ENCODE measurements at regions not wholly inside any gene's neighbourhood (a gene's known extent, or its start where the extent isn't known, plus 50 kb on each side); places are given as distances from the start of the nearest gene placed in this dataset.

DNA sequence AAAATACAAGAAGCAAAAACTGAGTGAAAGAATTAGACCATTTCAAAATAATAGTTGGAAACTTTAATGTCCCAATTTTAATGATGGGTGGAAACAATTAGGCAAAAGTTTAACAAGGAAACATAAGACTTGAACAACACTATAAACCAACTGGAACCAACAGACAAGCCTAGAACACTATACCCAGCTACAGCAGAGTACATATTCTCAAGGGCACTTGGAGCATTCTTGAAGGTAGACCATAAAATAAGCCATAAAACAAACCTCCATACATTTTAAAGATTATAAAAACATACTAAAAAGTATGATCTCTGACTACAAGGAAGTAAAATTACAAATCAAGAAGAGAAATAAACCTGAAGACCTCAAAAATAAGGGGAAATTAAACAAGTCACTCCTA lies 616.7 kb downstream of the SUCLG1 start:
- ATAC-seq (ENCODE audit: insufficient read depth, low FRiP score) = no peak
- no peaks in the 10 kb centered on the region for H3K9me3 ChIP-seq (ENCODE audit: control insufficient read depth in 4 of 4, insufficient read depth in 3 of 4, low read length in 3 of 4)
- H3K4me3 ChIP-seq = no peak overlapping the region
- no peak overlapping the region for H3K27ac ChIP-seq (ENCODE audit: low read depth in 1 of 2, low read length in 1 of 2)
- no peak for DNase-seq
- no peak overlapping the region for H3K9ac ChIP-seq (ENCODE audit: insufficient read depth in 1 of 2, low read length in 2 of 2)
- no peaks in the 10 kb centered on the region for H3K4me1 ChIP-seq (ENCODE audit: control insufficient read depth in 5 of 5, insufficient read depth in 5 of 5, low read length in 5 of 5)
- no peaks in the 10 kb centered on the region for H3K27me3 ChIP-seq (ENCODE audit: control insufficient read depth in 3 of 3, insufficient read depth in 3 of 3, low read length in 2 of 3)
- TF ChIP-seq CTCF (IDR thresholded peaks at IDR 0.05; ENCODE audit: control extremely low read depth, extremely low read depth) = no peak
- no peaks in the 10 kb centered on the region for H3K36me3 ChIP-seq (ENCODE audit: control insufficient read depth in 4 of 4, insufficient read depth in 4 of 4, low read length in 4 of 4)

- no peak for TF ChIP-seq CTCF (IDR thresholded peaks at IDR 0.05; ENCODE audit: control extremely low read depth, extremely low read depth)
- WGBS, 2 donors = 72 to 75% methylated on average over 3 of the region's 3 CpGs
- no peaks in the 10 kb centered on the region for H3K9me3 ChIP-seq (ENCODE audit: control insufficient read depth in 4 of 4, insufficient read depth in 3 of 4, low read length in 3 of 4)
Measured at GRCh38 chr2:83837823-83838222, 621.3 kb downstream of the SUCLG1 start.

DNA sequence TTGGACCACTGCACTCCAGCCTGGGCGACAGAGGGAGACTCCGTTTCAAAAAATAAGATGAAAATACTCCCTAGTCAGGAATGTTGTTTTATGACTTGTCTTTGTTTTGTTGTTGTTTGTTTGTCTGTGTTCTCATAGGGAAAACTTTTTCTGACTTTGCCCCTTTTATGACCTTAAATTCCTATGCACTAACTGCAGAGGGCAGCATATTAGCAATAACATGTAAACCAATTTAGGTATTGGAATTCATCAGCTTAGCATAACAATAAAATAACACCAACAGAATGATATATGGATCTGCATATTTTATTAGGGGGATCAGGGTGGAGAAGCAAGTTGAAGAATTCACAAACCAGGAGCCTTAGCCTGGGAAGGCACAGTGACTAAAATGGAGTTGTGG lies 631.5 kb downstream of the SUCLG1 start:
- Histone ChIP-seq H3K36me3 (ENCODE audit: control insufficient read depth in 4 of 4, insufficient read depth in 4 of 4, low read length in 4 of 4) (no peaks in the 10 kb centered on the region), H3K4me3 (no peak overlapping the region), H3K4me1 (ENCODE audit: control insufficient read depth in 5 of 5, insufficient read depth in 5 of 5, low read length in 5 of 5) (no peaks in the 10 kb centered on the region), H3K9ac (ENCODE audit: insufficient read depth in 1 of 2, low read length in 2 of 2) (no peak overlapping the region), H3K27ac (ENCODE audit: low read depth in 1 of 2, low read length in 1 of 2) (no peak overlapping the region), H3K27me3 (ENCODE audit: control insufficient read depth in 3 of 3, insufficient read depth in 3 of 3, low read length in 2 of 3) (no peaks in the 10 kb centered on the region), H3K9me3 (ENCODE audit: control insufficient read depth in 4 of 4, insufficient read depth in 3 of 4, low read length in 3 of 4) (peaks cover 0 to 5% (median 0%) of the 10 kb centered on the region in 4 donors)
- WGBS, 2 donors = 96 to 97% methylated on average over 2 of the region's 2 CpGs
- TF ChIP-seq CTCF (IDR thresholded peaks at IDR 0.05; ENCODE audit: control extremely low read depth, extremely low read depth) = no peak
- no peak for ATAC-seq (ENCODE audit: insufficient read depth, low FRiP score)
- DNase-seq = no peak

More at GRCh38 chr2:83837823-83838222, 621.3 kb downstream of the SUCLG1 start:
- Histone ChIP-seq H3K27ac (ENCODE audit: low read depth in 1 of 2, low read length in 1 of 2) (no peak overlapping the region), H3K27me3 (ENCODE audit: control insufficient read depth in 3 of 3, insufficient read depth in 3 of 3, low read length in 2 of 3) (no peaks in the 10 kb centered on the region), H3K9ac (ENCODE audit: insufficient read depth in 1 of 2, low read length in 2 of 2) (no peak overlapping the region), H3K36me3 (ENCODE audit: control insufficient read depth in 4 of 4, insufficient read depth in 4 of 4, low read length in 4 of 4) (no peaks in the 10 kb centered on the region), H3K4me3 (no peak overlapping the region), H3K4me1 (ENCODE audit: control insufficient read depth in 5 of 5, insufficient read depth in 5 of 5, low read length in 5 of 5) (no peaks in the 10 kb centered on the region)
- ATAC-seq (ENCODE audit: insufficient read depth, low FRiP score) = no peak
- no peak for DNase-seq

DNA sequence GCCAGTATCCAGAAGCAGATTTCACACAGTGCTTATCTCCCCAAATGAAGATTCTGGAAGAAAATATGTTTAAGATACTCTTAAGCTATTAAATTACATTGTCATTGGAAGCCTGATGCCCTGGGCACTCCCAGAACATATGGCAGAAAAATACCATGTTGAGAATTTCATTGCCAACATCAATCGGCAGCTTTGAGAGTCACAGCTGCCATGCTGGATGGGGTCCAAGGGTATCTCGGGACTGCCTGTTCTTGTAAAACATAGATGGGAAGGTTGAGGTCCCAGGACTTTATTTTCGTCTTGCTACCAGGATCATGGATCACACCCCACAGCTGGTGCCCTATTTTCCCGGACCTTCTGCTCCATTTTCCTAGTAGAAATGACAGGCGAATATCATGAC lies 632.5 kb downstream of the SUCLG1 start:
- 76 to 90% methylated on average over 5 of the region's 5 CpGs for WGBS, 2 donors
- ATAC-seq (ENCODE audit: insufficient read depth, low FRiP score) = no peak
- Histone ChIP-seq H3K9ac (ENCODE audit: insufficient read depth in 1 of 2, low read length in 2 of 2) (no peak overlapping the region), H3K4me1 (ENCODE audit: control insufficient read depth in 5 of 5, insufficient read depth in 5 of 5, low read length in 5 of 5) (no peaks in the 10 kb centered on the region), H3K27me3 (ENCODE audit: control insufficient read depth in 3 of 3, insufficient read depth in 3 of 3, low read length in 2 of 3) (no peaks in the 10 kb centered on the region), H3K36me3 (ENCODE audit: control insufficient read depth in 4 of 4, insufficient read depth in 4 of 4, low read length in 4 of 4) (no peaks in the 10 kb centered on the region), H3K27ac (ENCODE audit: low read depth in 1 of 2, low read length in 1 of 2) (no peak overlapping the region), H3K4me3 (no peak overlapping the region), H3K9me3 (ENCODE audit: control insufficient read depth in 4 of 4, insufficient read depth in 3 of 4, low read length in 3 of 4) (peaks cover 0 to 5% (median 0%) of the 10 kb centered on the region in 4 donors)
- no peak for TF ChIP-seq CTCF (IDR thresholded peaks at IDR 0.05; ENCODE audit: control extremely low read depth, extremely low read depth)
- DNase-seq = no peak
